ENCODE measurements at regions not wholly inside any gene's neighbourhood (a gene's known extent, or its start where the extent isn't known, plus 50 kb on each side); places are given as distances from the start of the nearest gene placed in this dataset.

DNA sequence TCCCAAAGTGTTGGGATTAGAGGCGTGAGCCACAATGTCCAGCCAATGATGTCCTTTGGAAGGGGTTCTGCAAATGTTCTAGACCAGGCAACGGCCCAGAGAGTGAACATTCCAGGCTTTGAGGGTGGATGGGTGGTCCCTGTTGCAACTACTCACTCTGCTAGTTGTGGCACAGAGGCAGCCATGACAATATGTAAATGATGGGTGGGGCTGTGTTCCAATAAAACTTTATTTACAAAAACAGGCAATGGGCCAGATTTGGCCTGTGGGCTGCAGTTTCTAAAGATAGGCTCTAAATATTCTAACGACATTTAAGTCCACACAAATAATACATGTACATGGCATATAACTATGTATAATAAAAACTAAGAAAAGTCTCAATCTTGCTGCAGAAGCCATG lies 276.3 kb downstream of the CTTN start:
- no peak overlapping the region for H3K27ac ChIP-seq (ENCODE audit: insufficient read length, low read depth, low read length)
- H3K4me2 ChIP-seq (ENCODE audit: insufficient read depth, insufficient read length, low read length), result no peak overlapping the region
- Mint-ChIP-seq H3K27ac (no peak overlapping the region), H3K27me3 (ENCODE audit: low read depth) (peaks cover 1% of the 10 kb centered on the region; the same call in 1 of the 2 replicates), H3K9me3 (no peaks in the 10 kb centered on the region), H3K4me3 (no peak overlapping the region), H3K4me1 (peaks cover 36 to 52% of the 10 kb centered on the region in 2 experiments), H3K36me3 (ENCODE audit: insufficient read depth in 1 of 3, low read depth in 3 of 3) (peaks cover 0 to 5% (median 4%) of the 10 kb centered on the region in 3 experiments; a peak in 2 of 7 replicates)
- H3K56ac ChIP-seq (ENCODE audit: insufficient read length, low read depth, low read length), result no peak overlapping the region
- H3T11ph ChIP-seq (ENCODE audit: low read length), result no peak overlapping the region
- no peak overlapping the region for H2AFZ ChIP-seq (ENCODE audit: low read length)
- H3K9ac ChIP-seq (ENCODE audit: extremely low read depth, insufficient read length, low read length), result no peak overlapping the region
- H4K91ac ChIP-seq (ENCODE audit: insufficient read length, low read depth, low read length), result no peak overlapping the region
- TF ChIP-seq CTCF (conservative IDR thresholded peaks at IDR 0.05), result no peak
- DNase-seq, result no peak
- no peak overlapping the region for H3K18ac ChIP-seq (ENCODE audit: insufficient read length, low read depth, low read length)
- no peaks in the 10 kb centered on the region for H3K23me2 ChIP-seq (ENCODE audit: insufficient read length, low read depth, low read length, poor library complexity, severe bottlenecking)
- H2BK12ac ChIP-seq (ENCODE audit: insufficient read length, low read depth, low read length), result no peak overlapping the region
- H3K4ac ChIP-seq (ENCODE audit: low read depth, low read length), result no peak overlapping the region
- H4K5ac ChIP-seq (ENCODE audit: insufficient read length, low read depth, low read length), result no peak overlapping the region
- H4K20me1 ChIP-seq (ENCODE audit: control insufficient read depth, insufficient read depth, insufficient read length), result no peaks in the 10 kb centered on the region
- no peaks in the 10 kb centered on the region for H3K79me2 ChIP-seq (ENCODE audit: insufficient read depth, low read length)
- H2BK120ac ChIP-seq (ENCODE audit: low read depth, low read length, poor library complexity, severe bottlenecking), result no peak overlapping the region
- H2AK5ac ChIP-seq (ENCODE audit: insufficient read length, low read length), result no peak overlapping the region
- no peak overlapping the region for H2BK15ac ChIP-seq (ENCODE audit: low read depth, low read length)
- H3K23ac ChIP-seq (ENCODE audit: insufficient read length, low read depth, low read length), result no peak overlapping the region
- no peaks in the 10 kb centered on the region for H3K9me3 ChIP-seq (ENCODE audit: control insufficient read depth, low read depth, low read length)
- H3K14ac ChIP-seq (ENCODE audit: insufficient read depth, low read length), result no peak overlapping the region
- H3K79me1 ChIP-seq (ENCODE audit: insufficient read depth, low read depth, low read length, poor library complexity, severe bottlenecking), result no peaks in the 10 kb centered on the region
- no peak overlapping the region for H2BK5ac ChIP-seq (ENCODE audit: insufficient read length, low read length)
- WGBS (ENCODE audit: extremely low coverage, insufficient read length, low lambda C conversion rate), result no CpG with 5 or more reads among the region's 3 CpGs
- no peak overlapping the region for H4K8ac ChIP-seq (replicated peaks; ENCODE audit: insufficient read length, low read depth, low read length)
- no peak overlapping the region for H2BK20ac ChIP-seq (ENCODE audit: low read depth, low read length, poor library complexity, severe bottlenecking)
- H3K4me1 ChIP-seq (ENCODE audit: insufficient read depth, low read length), result peaks cover 9% of the 10 kb centered on the region; the same call in 1 of the 2 replicates
- no peaks in the 10 kb centered on the region for H3K27me3 ChIP-seq (ENCODE audit: insufficient read depth, low read length)
